GM12874 (cell line): ENCODE measurements at regions not wholly inside any gene's neighbourhood (a gene's known extent, or its start where the extent isn't known, plus 50 kb on each side); places are given as distances from the start of the nearest gene placed in this dataset.

Experiments
- TF ChIP-seq, protein P1 (sequence below): IDR thresholded peaks from 2 replicates; pipeline ENCODE4 v1.5.1; 2011; ENCODE audit warnings: low read depth, mild to moderate bottlenecking, control low read depth, low read length, moderate library complexity; ENCODE audit not compliant: insufficient read depth

GRCh38 chr18:60485201-60485600 lies 112.6 kb upstream of the MC4R start:
- TF ChIP-seq, protein P1, sequence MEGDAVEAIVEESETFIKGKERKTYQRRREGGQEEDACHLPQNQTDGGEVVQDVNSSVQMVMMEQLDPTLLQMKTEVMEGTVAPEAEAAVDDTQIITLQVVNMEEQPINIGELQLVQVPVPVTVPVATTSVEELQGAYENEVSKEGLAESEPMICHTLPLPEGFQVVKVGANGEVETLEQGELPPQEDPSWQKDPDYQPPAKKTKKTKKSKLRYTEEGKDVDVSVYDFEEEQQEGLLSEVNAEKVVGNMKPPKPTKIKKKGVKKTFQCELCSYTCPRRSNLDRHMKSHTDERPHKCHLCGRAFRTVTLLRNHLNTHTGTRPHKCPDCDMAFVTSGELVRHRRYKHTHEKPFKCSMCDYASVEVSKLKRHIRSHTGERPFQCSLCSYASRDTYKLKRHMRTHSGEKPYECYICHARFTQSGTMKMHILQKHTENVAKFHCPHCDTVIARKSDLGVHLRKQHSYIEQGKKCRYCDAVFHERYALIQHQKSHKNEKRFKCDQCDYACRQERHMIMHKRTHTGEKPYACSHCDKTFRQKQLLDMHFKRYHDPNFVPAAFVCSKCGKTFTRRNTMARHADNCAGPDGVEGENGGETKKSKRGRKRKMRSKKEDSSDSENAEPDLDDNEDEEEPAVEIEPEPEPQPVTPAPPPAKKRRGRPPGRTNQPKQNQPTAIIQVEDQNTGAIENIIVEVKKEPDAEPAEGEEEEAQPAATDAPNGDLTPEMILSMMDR = no peak

DNA sequence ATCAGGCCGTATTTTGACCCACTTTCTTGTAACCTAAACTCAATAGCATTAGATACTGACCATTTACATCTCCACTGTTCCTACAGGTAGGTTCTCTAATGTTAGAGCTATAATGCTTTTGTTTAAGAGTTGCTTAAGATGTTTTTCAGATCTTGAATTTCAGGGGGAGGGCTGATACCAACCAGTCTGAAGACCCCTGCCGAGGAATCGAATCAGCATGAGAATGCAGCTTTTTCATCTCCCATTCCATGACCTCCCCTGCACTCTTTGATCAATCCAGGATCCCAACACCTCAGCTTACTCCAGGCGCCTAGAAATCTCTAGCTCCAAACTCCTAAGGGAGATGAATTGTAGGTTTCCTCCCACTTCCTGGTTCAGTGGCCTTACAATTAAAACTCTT lies 120.5 kb upstream of the MC4R start:
- TF ChIP-seq, protein P1 = no peak

GRCh38 chr18:60499675-60500074 lies 127.1 kb upstream of the MC4R start:
- TF ChIP-seq, protein P1 = no peak

DNA sequence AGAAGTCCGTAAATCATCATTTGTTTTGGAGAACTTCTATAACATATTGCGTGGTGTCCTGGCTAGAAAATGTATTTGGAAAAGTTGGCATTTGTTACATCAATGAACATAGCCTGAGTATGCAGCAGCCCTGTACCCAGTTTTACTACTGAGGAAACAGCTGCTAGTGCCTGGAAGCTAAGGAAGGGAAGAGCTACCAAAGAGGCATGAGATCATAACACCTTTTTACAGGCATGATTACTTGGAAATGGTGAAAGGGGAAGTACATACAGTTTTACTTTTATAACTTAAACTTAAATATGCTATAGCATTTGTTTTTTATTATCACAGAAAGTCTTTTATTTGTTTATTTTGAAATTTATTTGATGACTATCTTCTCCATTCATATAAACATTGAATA lies 128.4 kb upstream of the MC4R start:
- TF ChIP-seq, protein P1 = no peak

DNA sequence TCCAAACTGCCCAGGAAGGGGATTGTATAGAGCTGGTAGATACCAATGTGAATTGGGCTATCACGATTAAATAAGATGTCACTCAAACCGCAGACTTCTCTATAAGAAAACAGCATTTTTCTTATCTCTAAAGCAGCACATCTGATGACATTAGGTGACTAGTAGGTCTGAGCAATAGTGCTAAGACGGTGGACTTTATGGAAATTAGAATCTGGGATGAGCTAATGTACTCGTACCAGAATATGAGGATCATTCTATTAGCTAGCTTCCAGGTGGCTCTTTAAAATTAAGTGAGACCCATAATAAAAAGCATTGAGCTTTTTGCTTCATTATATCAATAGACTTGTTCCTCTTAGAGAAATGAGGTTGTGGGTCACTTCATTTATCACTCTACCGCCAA lies 130.0 kb upstream of the MC4R start:
- TF ChIP-seq, protein P1 = no peak

DNA sequence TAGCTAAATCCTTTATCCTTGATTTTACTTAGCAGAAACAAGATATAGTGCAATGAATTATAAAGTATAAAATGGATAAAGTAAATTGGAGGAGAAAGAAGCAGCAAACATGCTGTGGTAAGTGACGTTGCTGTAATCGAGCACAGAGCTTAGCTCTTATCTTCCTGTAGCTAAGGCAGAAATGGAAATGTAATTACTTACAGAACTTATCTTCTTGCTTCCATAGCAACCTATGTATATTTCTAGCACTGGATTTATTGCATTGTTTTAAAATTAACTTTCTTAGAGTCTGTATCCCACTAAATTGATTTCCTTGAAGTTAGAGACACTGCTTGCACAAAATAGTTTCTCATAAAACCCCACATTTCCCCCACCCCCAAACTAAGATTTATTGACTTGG lies 130.6 kb upstream of the MC4R start:
- TF ChIP-seq, protein P1 = no peak

- TF ChIP-seq, protein P1 = no peak
These were observed 133.6 kb upstream of the MC4R start for GRCh38 chr18:60506190-60506589.

GRCh38 chr18:60506682-60507081 lies 134.1 kb upstream of the MC4R start:
- TF ChIP-seq, protein P1 = no peak
